Neuronal stem cell (in vitro differentiated cells): ENCODE measurements at regions not wholly inside any gene's neighbourhood (a gene's known extent, or its start where the extent isn't known, plus 50 kb on each side); places are given as distances from the start of the nearest gene placed in this dataset.

ENCODE experiments used
- DNase-seq: peaks from one replicate; pipeline ENCODE4 v3.0.0-alpha.2; 2013; ENCODE audit warnings: low spot score
- H2AFZ ChIP-seq: one replicate; pipeline ENCODE4 v1.6.1; 2013; ENCODE audit warnings: mild to moderate bottlenecking, low read length, inconsistent platforms
- H2AK5ac ChIP-seq: 2 replicates; pipeline ENCODE4 v1.6.1; 2013; ENCODE audit warnings: low read depth, mild to moderate bottlenecking, inconsistent platforms, low read length, moderate library complexity, mixed read lengths
- H2BK120ac ChIP-seq: 2 replicates; pipeline ENCODE4 v1.6.1; 2013; ENCODE audit warnings: low read depth, mild to moderate bottlenecking, inconsistent platforms, low read length, moderate library complexity, mixed read lengths
- H2BK12ac ChIP-seq: one replicate; pipeline ENCODE4 v1.6.1; 2013; ENCODE audit warnings: low read length, inconsistent platforms
- H2BK15ac ChIP-seq: 2 replicates; pipeline ENCODE4 v1.6.1; 2013; ENCODE audit warnings: mild to moderate bottlenecking, low read length, inconsistent platforms, mixed read lengths
- H2BK5ac ChIP-seq: one replicate; pipeline ENCODE4 v1.6.1; 2013; ENCODE audit warnings: inconsistent platforms, mild to moderate bottlenecking, low read length, moderate library complexity
- H3K14ac ChIP-seq: one replicate; pipeline ENCODE4 v1.6.1; 2013; ENCODE audit warnings: low read length, inconsistent platforms
- H3K18ac ChIP-seq: 2 replicates; pipeline ENCODE4 v1.6.1; 2013; ENCODE audit warnings: low read length, inconsistent platforms
- H3K23ac ChIP-seq: 2 replicates; pipeline ENCODE4 v1.6.1; 2013; ENCODE audit warnings: low read depth, mild to moderate bottlenecking, mixed read lengths, low read length, inconsistent platforms; ENCODE audit not compliant: poor library complexity
- H3K27ac ChIP-seq: replicated peaks from 3 replicates; pipeline ENCODE4 v1.5.1; 2013; ENCODE audit warnings: low read length, inconsistent platforms
- H3K27me3 ChIP-seq, 3 experiments: 2 replicates each; pipeline ENCODE4 v1.6.1; 2013; ENCODE audit warnings: low read length in 3 of 3, mild to moderate bottlenecking in 2 of 3, inconsistent platforms in 1 of 3, low read depth in 1 of 3, mixed read lengths in 1 of 3, moderate library complexity in 1 of 3; ENCODE audit not compliant: control insufficient read depth in 3 of 3, insufficient read depth in 3 of 3
- H3K36me3 ChIP-seq, 2 donors: replicated peaks in 1 of 2; 2 replicates each; pipeline ENCODE4 v1.6.1; 2013; ENCODE audit warnings: low read length in 2 of 2; ENCODE audit not compliant: control insufficient read depth in 2 of 2, insufficient read depth in 2 of 2
- H3K4ac ChIP-seq: 2 replicates; pipeline ENCODE4 v1.6.1; 2013; ENCODE audit warnings: inconsistent platforms, mild to moderate bottlenecking, low read length, moderate library complexity
- H3K4me1 ChIP-seq, 2 donors: 1 replicate in 1 of 2; 2 replicates in 1 of 2; pipeline ENCODE4 v1.6.1; 2013; ENCODE audit warnings: low read length in 2 of 2, low read depth in 1 of 2; ENCODE audit not compliant: control insufficient read depth in 2 of 2, insufficient read depth in 1 of 2
- H3K4me2 ChIP-seq: one replicate; pipeline ENCODE4 v1.6.1; 2013; ENCODE audit warnings: mild to moderate bottlenecking, low read length, inconsistent platforms; ENCODE audit not compliant: insufficient read depth, poor library complexity, severe bottlenecking
- H3K4me3 ChIP-seq, 2 donors: 2 replicates each; pipeline ENCODE4 v1.5.1; 2013; ENCODE audit warnings: low read length in 2 of 2, mild to moderate bottlenecking in 2 of 2, inconsistent platforms in 1 of 2, moderate library complexity in 1 of 2
- H3K79me1 ChIP-seq: one replicate; pipeline ENCODE4 v1.6.1; 2013; ENCODE audit warnings: low read depth, mild to moderate bottlenecking, inconsistent platforms, low read length, moderate library complexity
- H3K9ac ChIP-seq: one replicate; pipeline ENCODE4 v1.6.1; 2013; ENCODE audit warnings: mild to moderate bottlenecking, low read depth, low read length, inconsistent platforms; ENCODE audit not compliant: poor library complexity
- H3K9me3 ChIP-seq, 2 donors: replicated peaks in 1 of 2; 2 replicates each; pipeline versions ENCODE3 to v1.6.1; 2013; ENCODE audit warnings: low read length in 2 of 2, mild to moderate bottlenecking in 2 of 2, inconsistent platforms in 1 of 2, low read depth in 1 of 2, mixed read lengths in 1 of 2, moderate library complexity in 1 of 2; ENCODE audit not compliant: control insufficient read depth in 2 of 2, insufficient read depth in 1 of 2
- H4K8ac ChIP-seq: one replicate; pipeline ENCODE4 v1.6.1; 2013; ENCODE audit warnings: low read depth, mild to moderate bottlenecking, inconsistent platforms, low read length, moderate library complexity
- H4K91ac ChIP-seq: one replicate; pipeline ENCODE4 v1.6.1; 2013; ENCODE audit warnings: low read length, low read depth, mild to moderate bottlenecking, inconsistent platforms; ENCODE audit not compliant: poor library complexity
- WGBS, 2 donors: extraction: QIAGEN DNeasy Blood & Tissue Kit; methylation state at CpG; one replicate each; pipeline ENCODE4 v1.1.7; 2013; ENCODE audit warnings: missing lambda C conversion rate in 2 of 2, mixed read lengths in 1 of 2; ENCODE audit not compliant: insufficient read length in 2 of 2, insufficient replicate concordance in 1 of 2; ENCODE audit errors: extremely low coverage in 2 of 2; 5-methylcytosine and 5-hydroxymethylcytosine counted together

- Histone ChIP-seq H4K91ac (no peak overlapping the region), H3K4me1 (no peaks in the 10 kb centered on the region), H4K8ac (no peak overlapping the region), H3K4me3 (no peak overlapping the region), H2BK15ac (no peak overlapping the region), H2AFZ (no peak overlapping the region), H3K14ac (no peak overlapping the region), H3K36me3 (no peaks in the 10 kb centered on the region), H2BK12ac (no peak overlapping the region), H2BK120ac (no peak overlapping the region), H3K9ac (no peak overlapping the region), H3K27me3 (no peaks in the 10 kb centered on the region), H3K4me2 (no peak overlapping the region), H3K4ac (no peak overlapping the region), H3K23ac (no peak overlapping the region), H2BK5ac (no peak overlapping the region), H3K27ac (no peak overlapping the region), H2AK5ac (no peak overlapping the region), H3K18ac (no peak overlapping the region), H3K9me3 (no peaks in the 10 kb centered on the region), H3K79me1 (no peaks in the 10 kb centered on the region)
- no peak for DNase-seq
Observed at GRCh38 chr3:163971861-163972260, 1106.4 kb downstream of the SI start.

- no peak overlapping the region for H3K14ac ChIP-seq
- H3K27me3 ChIP-seq = no peaks in the 10 kb centered on the region
- H3K79me1 ChIP-seq = peaks cover 1% of the 10 kb centered on the region
- no peak for DNase-seq
- no peaks in the 10 kb centered on the region for H3K9me3 ChIP-seq
- H2AK5ac ChIP-seq = no peak overlapping the region
- no peak overlapping the region for H3K4me3 ChIP-seq
- H3K4me1 ChIP-seq = no peaks in the 10 kb centered on the region
- no peak overlapping the region for H3K23ac ChIP-seq
- no peak overlapping the region for H4K91ac ChIP-seq
- H3K36me3 ChIP-seq = no peaks in the 10 kb centered on the region
- no peak overlapping the region for H3K9ac ChIP-seq
- no peak overlapping the region for H2BK120ac ChIP-seq
- H2BK5ac ChIP-seq = no peak overlapping the region
- no peak overlapping the region for H2BK15ac ChIP-seq
- no peak overlapping the region for H2AFZ ChIP-seq
- H3K4me2 ChIP-seq = no peak overlapping the region
- no peak overlapping the region for H3K4ac ChIP-seq
- H3K27ac ChIP-seq = no peak overlapping the region
- H2BK12ac ChIP-seq = no peak overlapping the region
- no peak overlapping the region for H4K8ac ChIP-seq
- H3K18ac ChIP-seq = no peak overlapping the region
Observed at GRCh38 chr3:163957072-163957471, 1121.2 kb downstream of the SI start.

- Histone ChIP-seq H4K91ac (no peak overlapping the region), H2AK5ac (no peak overlapping the region), H3K9ac (no peak overlapping the region), H3K27ac (no peak overlapping the region), H3K36me3 (no peaks in the 10 kb centered on the region), H3K9me3 (no peaks in the 10 kb centered on the region), H3K4ac (no peak overlapping the region), H3K18ac (no peak overlapping the region), H2BK120ac (no peak overlapping the region), H4K8ac (no peak overlapping the region), H3K14ac (no peak overlapping the region), H3K4me3 (no peak overlapping the region), H2BK15ac (no peak overlapping the region), H3K23ac (no peak overlapping the region), H3K4me2 (no peak overlapping the region), H3K4me1 (no peaks in the 10 kb centered on the region), H2AFZ (no peak overlapping the region), H2BK5ac (no peak overlapping the region), H3K27me3 (no peaks in the 10 kb centered on the region), H3K79me1 (peaks cover 1% of the 10 kb centered on the region), H2BK12ac (no peak overlapping the region)
- no peak for DNase-seq
- WGBS, 2 donors = no CpG with 5 or more reads among the region's 9 CpGs
Observed at GRCh38 chr3:163953526-163953925, 1124.8 kb downstream of the SI start.

- Histone ChIP-seq H2AK5ac (no peak overlapping the region), H3K9me3 (no peaks in the 10 kb centered on the region), H3K23ac (no peak overlapping the region), H4K91ac (no peak overlapping the region), H3K4me3 (no peak overlapping the region), H3K79me1 (peaks cover 1% of the 10 kb centered on the region), H3K4me2 (no peak overlapping the region), H3K27ac (no peak overlapping the region), H3K18ac (peak overlapping the region; percentile 17), H2BK12ac (no peak overlapping the region), H3K9ac (no peak overlapping the region), H3K4me1 (no peaks in the 10 kb centered on the region), H2BK15ac (no peak overlapping the region), H4K8ac (no peak overlapping the region), H2BK120ac (no peak overlapping the region), H2AFZ (no peak overlapping the region), H3K14ac (no peak overlapping the region), H2BK5ac (no peak overlapping the region), H3K4ac (no peak overlapping the region), H3K36me3 (no peaks in the 10 kb centered on the region), H3K27me3 (no peaks in the 10 kb centered on the region)
- no CpG with 5 or more reads among the region's 3 CpGs for WGBS, 2 donors
- DNase-seq = no peak
Observed at GRCh38 chr3:163952499-163952898, 1125.8 kb downstream of the SI start.
